Fibroblast of skin of right quadriceps (primary cell): ENCODE measurements at regions not wholly inside any gene's neighbourhood (a gene's known extent, or its start where the extent isn't known, plus 50 kb on each side); places are given as distances from the start of the nearest gene placed in this dataset.

Experiments used
- DNase-seq: peaks from one replicate; pipeline ENCODE4 v3.0.0-alpha.2; 2013

DNA sequence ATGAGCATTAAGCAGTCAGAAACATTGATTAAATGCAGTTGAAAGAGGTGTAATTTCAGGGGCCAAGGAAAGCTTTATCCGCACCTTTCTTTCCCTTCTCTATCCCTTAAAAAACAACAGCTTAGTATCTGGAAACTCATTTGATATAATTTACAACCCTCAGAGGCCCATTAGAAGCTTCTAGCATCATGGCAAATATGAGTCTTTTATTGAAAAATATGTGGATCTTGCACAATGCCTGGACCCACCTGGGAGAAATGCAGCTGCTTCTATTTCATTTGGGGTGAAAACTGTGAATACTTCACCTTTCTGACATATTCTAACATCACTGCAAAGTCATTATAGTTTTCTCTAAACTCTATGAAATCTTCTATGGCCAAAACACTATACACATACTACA lies 492.2 kb upstream of the PSMD7 start:
- DNase-seq, result no peak

DNA sequence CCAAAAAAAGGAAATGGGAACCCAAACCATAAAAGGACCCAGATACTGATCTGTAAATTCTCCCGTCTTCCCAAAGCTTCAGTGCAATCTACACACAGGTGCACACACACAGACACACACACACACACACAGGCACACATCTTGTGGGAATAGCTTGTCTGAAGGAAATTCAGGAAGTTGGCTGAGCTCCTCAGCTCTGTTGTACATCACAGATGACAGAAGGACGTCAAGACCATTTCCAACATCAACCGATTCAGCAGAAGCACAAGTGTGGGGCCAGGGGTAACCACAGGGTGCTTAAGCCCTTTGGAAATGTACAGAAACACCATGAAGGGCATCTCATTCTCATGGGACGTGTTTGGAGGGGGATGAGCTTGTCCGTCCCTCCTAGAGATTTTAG lies 498.1 kb upstream of the PSMD7 start:
- DNase-seq, result no peak

DNA sequence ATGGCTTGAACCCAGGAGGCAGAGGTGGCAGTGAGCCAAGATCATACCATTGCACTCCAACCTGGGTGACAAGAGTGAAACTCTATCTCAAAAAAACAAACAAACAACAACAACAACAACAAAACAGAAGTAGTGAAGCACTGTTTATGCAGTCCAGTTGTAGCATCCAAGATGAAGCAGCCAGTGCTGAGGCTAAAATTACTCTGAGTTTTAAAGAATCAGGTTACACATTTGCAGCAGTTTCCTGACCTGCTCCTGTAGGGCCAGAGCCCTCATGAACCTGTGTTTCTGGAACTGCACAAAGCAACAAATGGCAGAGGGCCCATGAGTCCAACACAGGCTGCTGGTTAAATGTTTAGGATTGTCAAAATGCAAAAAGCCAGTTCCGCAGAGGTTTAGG lies 499.5 kb upstream of the PSMD7 start:
- no peak for DNase-seq

DNA sequence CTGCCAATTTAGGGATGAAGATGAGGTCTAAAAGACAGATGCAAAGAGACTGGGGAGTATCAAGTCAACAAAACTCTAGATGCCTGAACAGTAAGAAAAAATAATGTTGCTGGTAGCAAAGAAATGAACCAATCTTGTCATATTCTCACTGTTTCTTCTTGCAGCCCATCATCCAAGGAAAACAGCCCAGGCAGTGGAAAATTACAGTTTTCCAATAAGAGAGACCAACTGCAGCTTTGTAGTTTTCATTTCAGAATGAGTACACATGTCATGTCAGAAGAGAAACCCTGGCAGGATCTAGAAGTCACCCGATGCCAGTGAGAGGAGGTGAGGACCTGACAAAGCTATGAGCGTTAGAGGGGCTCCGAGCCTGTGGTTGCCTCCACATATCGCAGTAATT lies 500.4 kb upstream of the PSMD7 start:
- no peak for DNase-seq

DNA sequence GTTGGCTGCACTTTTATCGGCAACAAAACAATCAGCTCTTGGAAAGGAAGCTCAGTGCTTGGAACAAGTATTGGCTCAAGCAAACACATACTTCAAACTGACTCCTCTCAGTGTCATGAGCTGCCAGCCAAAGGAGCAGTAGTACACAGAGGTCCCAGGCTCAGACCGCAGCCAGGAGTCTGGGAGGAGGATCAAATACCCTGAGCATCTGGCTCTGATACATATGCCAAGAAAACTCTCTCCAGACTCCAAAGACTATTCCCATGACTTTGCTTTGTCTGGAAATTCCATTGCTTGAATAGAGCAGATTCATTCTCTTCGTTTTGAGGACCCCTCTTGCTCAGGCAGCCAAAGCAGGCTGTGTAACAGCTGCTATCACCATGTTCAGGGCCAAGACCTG lies 501.6 kb upstream of the PSMD7 start:
- DNase-seq, result peak; percentile 21

DNA sequence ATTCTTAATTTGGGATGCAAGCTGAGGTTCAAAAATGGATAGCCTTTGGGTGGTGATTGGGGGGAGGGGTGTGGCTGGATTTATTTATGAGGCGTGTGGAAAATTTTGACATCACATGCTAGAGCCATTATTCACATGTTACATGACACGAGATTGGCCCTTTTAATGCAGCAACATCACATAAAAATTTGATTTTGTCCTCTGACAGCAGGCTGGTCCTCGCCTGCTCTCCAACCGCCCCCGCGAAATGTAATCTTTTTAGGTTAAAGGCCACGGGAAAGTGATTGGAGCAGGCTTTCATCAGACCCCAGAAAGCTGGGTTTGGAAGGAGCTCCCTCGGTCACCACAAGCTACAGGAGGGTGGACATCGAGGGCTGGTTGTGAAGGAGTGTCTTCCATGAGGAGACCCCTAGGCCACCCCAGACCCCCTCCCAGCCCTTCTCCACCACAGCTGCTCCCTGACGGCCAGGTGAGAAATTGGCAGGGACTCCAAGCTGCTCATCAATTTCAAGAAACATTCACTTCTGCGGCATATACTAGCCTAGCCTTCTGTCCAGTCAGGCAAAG lies 502.7 kb upstream of the PSMD7 start:
- DNase-seq, result no peak

DNA sequence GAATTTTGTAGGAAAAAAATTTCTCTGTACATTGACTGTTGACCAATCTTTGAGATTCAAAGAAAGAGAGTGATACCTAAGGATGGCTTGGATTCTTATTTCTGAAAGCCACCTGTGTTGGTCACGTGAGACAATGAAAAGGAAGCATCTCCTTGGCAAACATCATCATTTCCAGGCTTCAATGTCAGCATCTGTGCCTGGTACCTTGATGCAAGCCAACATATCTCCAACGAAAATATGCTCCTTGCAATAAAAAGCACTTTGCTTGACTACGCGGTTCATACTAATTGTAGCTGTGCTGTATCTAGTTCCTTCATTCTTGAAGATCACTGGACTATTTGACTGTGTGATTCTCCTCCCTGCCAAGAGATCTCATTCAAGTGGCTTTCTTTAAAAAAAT lies 503.4 kb upstream of the PSMD7 start:
- no peak for DNase-seq

DNA sequence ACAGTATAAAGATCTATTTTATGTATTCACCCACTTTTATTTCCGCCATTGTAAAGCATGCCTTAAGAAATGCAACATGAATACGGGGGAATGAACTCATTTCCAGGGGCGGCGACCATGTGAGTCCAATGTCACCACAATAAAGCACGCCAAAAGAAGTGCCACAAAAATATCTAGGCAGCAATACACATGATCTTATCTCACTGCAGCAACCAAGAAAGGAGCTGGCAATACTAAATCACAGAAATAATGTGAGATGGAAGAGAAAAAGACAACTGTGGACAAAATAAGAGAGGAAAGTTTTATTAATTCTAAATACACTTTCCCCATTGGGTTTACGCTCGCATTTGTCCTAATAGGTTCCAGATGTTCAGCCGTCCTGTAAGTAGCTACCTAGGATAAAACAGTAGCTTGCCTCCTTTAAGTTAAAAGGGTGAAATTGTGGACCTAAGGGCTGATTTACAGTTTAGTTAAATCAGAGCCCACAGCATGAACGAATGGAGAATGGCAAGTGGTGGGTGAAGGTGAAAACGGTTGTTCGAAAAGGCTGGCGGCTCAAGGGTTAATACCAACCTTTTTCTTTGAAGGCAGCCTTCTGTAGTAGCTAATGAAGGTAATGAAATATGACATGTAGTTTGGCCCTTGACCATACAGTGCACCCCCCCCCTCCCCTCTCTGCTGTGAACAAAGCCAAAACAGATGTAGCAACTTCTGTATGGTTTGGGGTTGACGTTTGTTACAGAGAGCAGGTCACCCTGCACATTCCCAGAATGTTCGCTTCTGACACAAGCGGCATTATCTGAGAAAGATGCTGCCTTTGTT lies 504.2 kb upstream of the PSMD7 start:
- DNase-seq, result no peak

DNA sequence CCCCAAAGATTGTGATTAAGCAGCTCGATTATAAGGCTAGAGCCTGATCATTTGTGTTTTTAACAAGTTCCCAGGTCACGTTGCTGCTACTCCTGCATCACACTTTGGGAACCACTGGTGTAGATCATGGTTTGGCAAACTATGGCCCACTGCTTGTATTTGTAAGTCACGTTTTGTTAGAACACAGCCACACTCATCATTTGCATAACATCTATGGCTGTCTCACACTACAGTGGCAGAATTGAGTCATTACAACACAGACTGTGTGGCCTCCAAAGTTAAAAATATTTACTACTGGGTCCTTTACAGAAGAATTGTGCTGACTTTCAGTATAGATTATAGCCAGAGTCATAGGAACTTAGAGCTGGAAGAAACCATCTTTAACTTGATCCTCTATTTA lies 515.3 kb upstream of the PSMD7 start:
- DNase-seq, result no peak

DNA sequence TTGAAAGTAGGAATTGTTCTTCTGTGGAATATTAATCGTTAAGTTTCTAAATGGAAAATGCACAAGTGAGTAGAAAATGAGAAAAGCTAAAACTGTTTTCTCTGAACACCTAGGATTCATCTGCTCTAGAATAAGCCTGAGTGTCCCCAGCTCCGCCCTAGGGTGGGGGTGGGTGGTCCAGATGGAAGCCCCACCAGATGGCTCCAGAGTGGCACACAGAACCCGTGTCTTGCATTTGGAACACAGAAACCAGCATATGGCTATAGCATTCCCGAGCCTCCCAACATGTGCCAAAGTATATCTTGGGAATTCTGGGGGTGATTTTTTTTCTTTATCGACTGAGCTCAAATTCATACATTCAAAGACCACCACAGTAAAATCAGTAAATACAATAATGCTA lies 517.7 kb upstream of the PSMD7 start:
- no peak for DNase-seq

DNA sequence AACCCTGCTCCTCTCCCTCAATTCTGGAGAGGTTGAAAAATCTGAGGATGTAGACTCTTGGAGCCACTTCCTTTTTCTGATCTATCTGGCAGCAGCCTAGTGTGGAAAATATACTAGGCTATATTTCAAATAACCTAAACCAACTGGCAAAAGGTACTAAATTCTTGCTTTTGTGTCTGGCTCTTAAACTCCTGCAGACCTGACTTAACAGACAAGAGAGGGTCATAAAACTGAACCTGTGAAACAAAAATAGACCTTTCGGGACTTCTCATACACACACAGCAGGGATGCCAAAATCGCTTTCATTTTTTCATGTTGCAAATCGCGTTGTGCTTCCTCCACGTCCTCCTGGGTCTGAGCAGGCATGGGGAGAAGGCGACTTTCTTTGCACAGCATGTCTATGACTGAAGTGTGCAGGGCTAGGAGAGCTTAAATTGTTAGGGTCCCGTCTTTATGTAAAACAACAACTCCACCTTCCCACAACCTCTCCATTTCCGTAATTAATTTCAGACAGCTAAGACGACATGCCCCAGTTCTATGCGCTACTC lies 520.7 kb upstream of the PSMD7 start:
- peak; percentile 13 for DNase-seq

DNA sequence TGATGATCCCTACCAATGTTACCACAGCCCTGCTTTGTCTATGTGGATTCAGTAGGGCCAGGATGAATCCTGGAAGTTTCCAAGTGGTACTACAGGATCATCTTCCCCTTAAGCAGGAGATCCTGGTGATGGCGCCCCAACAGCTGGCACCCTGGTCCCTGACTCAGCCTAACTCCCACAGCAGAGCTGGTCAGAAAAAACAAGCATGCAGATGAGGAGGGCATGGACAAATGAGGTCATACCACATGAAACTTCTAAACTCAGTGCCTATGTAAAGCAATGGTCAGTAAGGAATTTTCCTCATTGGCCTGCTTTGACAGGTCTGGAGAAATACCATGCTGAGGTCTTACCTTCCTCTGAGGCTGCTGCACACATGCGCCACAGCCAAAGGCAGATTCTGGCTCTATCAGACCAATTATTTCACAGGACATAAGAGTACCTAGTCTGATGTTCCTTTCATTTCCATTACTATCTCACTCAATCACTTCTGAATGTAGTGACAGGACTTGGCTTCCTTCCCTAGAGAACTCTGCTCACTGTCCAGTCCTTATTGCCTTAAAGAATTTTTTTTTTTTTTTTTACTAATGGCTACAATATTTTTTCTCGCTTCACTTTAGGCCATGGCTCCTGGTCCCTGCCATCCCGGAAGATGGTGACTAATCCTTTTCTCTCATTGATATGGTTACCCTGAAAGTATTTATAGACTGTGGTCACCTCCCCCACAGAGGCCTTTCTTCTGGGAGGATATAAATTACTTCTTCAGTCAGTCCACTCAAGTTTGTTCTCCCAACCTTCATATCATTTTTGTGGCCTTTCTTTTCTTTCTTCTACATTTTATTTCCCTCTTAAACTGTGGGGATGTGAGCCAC lies 525.2 kb upstream of the PSMD7 start:
- DNase-seq, result peak; percentile 61

DNA sequence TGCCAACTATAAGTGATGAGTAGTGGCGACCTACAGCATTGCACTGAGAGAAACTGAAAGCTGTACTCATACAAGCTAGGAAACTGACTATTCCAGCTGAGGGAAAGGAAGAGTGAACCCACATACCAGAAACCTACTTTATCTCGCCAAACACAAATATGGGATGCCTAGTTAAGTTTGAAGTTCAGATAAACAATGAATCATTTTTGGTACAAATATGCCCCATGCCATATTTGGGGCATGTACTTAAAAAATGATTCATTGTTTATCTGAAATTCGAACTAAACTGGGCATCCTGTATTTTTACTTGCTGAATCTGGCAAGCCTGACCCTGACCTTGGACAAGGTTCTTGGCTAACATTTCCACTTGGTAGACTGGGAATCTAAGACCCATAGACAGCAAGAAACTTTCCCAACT lies 527.8 kb upstream of the PSMD7 start:
- peak; percentile 2 for DNase-seq

DNA sequence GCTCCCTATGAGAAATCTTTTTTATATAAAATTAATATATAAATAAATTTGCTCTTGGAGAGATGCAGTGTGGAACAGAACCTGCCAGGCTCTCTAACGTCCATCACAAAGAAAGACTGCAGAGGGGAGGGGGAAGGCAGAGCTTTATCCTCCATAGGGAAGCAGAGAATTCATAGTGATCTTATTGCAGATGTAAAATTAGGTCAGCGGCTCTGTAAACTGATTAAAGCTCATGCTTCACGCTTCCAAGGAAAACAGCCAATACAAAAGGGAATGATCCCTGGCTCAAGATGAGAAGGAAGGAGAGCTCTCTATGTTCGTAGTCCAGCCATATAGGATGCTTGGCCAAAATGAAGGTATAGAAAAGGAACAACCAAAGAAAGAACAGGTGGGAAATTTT lies 532.3 kb upstream of the PSMD7 start:
- no peak for DNase-seq

DNA sequence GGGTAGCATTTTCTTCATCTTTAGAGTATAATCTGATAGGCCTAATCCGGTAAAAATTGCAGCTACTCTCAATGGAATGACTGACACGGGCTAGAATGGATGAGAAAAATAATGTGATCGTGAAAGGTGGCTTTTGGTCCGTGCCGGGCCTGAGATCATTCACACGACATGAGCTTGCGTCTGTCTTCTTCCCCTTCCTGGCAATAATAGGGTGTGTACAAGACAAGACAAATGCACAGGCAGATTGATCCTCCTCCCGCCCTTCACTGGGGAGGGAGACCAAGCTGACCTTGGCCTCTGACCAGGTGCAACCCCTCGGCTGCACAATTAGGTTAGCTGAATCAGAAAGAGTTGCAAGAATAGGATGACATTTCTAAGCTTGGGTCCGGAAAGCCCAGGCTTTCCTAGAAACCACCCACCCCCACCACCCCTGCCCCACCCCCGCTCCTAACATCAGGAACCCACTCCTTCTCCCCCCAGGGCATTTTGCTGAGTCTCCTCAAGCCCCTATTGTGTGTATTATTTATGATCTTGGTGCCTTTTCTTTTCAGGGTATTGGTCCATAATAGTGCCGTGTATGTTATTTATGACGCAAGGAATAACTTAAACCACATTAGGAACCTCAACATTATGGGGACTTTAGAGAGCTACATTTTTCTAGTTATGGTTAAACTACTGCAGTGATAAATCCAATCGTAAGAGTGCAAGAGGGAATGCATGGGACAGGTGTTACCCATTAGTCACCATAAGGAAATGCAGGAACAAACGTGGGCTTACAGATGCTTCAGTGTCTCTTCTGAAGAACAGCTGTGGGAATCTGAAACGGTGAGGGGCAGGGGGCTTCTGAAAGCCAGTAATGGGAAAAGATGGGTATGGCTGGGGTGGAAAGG lies 540.1 kb upstream of the PSMD7 start:
- no peak for DNase-seq

DNA sequence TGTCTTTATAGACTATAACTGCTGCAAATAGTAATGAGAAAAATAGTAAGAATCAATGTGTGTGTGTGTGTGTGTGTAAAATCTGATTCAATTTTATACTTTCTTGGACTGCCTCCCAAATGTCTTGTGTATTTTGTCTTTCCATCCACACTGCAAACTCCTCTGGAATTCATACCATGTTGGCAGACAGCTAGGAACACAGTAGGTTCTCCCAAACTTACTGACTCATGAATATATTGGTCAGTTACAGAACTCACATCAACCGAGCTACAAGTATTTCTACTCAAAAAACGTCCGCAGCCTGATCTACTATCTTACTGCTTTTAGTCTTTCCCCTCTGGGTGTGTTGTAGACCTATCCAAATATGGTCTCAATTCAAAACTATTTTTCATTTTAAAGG lies 542.7 kb upstream of the PSMD7 start:
- no peak for DNase-seq

DNA sequence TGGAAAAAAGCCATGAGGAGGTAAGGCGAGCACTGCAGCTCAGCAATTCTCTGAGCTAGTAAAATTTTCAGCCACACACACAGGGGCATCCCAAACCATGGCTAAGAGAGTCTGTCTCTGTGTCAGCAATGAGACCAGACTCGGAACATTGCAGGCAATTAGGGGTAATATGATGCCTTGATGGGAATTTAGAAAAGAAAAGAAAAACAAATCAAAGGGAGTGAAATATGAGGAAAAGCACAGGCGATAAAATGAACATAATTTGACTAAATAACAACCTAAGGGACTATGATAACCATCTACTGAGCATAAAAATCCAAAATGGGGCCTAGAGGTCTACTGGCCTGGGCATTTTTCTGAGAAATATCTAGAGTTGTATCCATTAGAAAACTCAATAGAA lies 546.0 kb upstream of the PSMD7 start:
- DNase-seq, result no peak

DNA sequence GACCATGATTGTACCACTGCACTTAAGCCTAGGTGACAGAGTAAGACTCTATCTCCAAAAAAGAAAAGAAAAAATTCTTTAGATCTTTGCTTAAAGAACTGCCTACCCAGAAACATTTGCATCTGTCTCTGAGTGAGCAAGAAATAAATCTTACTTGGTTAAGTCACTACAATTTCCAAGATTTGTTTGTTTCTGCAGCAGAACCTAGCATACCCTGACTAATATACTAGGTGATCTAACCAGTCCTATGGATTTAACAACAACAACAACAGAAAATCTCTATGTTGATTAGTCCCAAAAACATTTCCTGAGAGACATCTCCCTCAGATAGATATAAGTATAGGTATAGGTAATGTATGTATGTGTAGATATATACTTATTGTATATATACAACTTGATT lies 549.3 kb upstream of the PSMD7 start:
- DNase-seq, result no peak

DNA sequence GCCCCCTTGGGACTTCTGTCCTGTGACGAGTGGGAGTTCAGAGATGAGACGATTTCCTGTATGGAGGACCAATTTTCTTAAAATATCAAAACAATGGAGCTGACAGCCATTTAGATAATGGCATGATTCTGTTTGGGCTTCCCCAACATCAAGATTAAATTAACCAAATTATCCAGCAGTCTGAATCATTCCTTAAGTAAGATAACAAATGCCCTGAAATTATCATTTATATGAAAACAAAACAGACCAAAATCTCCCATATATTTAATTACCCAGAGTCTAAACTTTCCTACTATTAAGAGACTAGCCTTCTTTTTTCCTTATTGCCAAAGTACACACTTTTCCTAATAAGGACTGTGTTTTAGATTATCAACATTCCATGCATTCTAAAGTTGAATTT lies 550.1 kb upstream of the PSMD7 start:
- DNase-seq, result no peak

DNA sequence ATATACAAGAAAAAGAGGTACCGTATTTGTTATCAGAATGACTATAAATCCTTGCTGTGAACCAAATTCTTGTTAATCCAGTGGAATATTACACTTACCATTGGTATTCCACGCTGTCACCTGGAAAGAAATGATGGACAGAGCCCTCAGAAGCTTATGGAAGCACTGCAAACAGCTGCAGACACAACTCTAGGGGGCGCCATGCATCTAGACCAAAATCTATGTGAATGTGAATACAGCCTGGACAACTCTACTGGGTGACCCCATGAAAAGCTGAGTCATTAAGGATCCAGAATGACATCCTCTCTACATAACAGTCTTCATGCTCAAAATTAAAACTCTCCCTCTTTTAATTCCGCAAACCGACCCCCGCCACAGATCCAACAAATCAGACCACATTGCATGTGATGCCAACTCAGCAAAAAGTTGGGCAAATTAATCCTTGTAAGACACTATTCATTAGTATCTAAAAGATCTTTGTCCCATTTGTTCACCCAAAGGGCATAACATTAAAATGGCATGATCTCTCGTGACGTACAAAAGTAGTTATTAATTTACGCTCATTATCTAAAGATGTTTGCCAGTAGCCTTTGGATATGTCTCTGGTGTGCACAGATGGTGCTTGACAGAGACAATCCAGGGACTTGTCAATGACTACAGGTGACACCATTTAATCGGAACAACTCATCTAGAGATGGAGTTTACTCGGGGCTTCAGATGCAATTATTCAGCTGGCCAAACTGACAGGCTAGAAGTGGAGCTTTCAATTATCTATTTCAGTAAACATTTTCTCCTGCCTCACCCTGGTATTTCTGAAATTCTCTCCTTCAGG lies 552.7 kb upstream of the PSMD7 start:
- DNase-seq, result no peak

DNA sequence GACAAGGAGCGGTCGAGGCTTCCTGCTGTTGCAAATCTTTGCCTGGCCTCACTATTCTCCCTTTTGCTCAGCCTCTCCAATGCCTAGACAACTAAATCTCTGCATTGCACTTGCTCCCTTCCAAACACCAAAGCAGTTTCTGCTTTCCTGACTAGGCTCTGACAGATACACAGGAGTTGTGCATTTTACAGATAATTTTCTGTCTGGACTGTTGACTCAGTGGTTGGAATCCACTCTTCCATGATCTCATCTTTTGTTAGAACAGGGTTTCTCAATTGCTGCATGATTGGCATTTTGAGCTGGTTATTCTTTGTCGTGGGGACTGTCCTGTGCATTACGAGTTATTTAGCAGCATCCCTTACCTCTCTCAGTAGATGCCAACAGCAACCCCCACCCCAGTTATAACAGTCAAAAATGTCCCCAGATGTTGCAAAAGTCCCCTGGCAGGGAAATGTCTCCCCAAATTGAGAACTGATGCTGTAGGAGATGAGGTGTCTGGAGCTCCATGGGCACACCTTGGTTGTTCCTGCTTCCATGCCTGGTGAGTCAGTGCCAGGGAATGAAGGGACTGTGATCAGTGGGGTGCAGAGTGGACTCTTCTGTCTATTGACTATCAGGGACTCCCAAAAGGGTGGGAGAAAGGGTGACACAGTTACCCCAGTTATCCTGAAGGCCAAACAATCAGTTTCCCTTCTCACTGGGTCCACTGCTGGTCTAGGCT lies 557.4 kb upstream of the PSMD7 start:
- no peak for DNase-seq
